HT1080 (cell line): ENCODE measurements at regions not wholly inside any gene's neighbourhood (a gene's known extent, or its start where the extent isn't known, plus 50 kb on each side); places are given as distances from the start of the nearest gene placed in this dataset.
"Not testable (repeated sequence)": the region's sequence is repeated elsewhere in the genome, so short reads cannot be mapped to it uniquely, and the experiment has no call there.

Experiments used
- DNase-seq: peaks from one replicate; pipeline ENCODE4 v3.0.0-alpha.2; 2015; ENCODE audit warnings: low read depth

GRCh38 chr3:161913786-161914389 is 417.3 kb downstream of the OTOL1 start:
- DNase-seq, result peak; percentile 91

GRCh38 chr3:161914703-161915417 is 418.3 kb downstream of the OTOL1 start:
- DNase-seq, result no peak

- DNase-seq, result no peak
These were observed 418.8 kb downstream of the OTOL1 start for GRCh38 chr3:161915418-161915750.

- DNase-seq, result no peak
These were observed 423.6 kb downstream of the OTOL1 start for GRCh38 chr3:161920196-161920595.

- DNase-seq, result no peak
These were observed 429.2 kb downstream of the OTOL1 start for GRCh38 chr3:161925749-161926360.

- no peak for DNase-seq
These were observed 430.5 kb downstream of the OTOL1 start for GRCh38 chr3:161927131-161927530.

- no peak for DNase-seq
These were observed 443.5 kb downstream of the OTOL1 start for GRCh38 chr3:161939918-161940620.

- DNase-seq, result no peak
These were observed 444.0 kb downstream of the OTOL1 start for GRCh38 chr3:161940621-161940965.

GRCh38 chr3:161941891-161942290 is 445.3 kb downstream of the OTOL1 start:
- DNase-seq, result no peak

GRCh38 chr3:161943801-161944345 is 447.3 kb downstream of the OTOL1 start:
- not testable (repeated sequence) for DNase-seq

GRCh38 chr3:161946443-161946960 is 449.9 kb downstream of the OTOL1 start:
- DNase-seq, result no peak

GRCh38 chr3:161950318-161950868 is 453.8 kb downstream of the OTOL1 start:
- no peak for DNase-seq

- DNase-seq, result peak; percentile 17
These were observed 460.9 kb downstream of the OTOL1 start for GRCh38 chr3:161957467-161957866.

GRCh38 chr3:161964857-161965256 is 468.2 kb downstream of the OTOL1 start:
- DNase-seq, result no peak

GRCh38 chr3:161969867-161970266 is 473.3 kb downstream of the OTOL1 start:
- DNase-seq, result no peak

GRCh38 chr3:161975201-161975600 is 478.6 kb downstream of the OTOL1 start:
- DNase-seq, result no peak

GRCh38 chr3:161977063-161977462 is 480.5 kb downstream of the OTOL1 start:
- DNase-seq, result peak; percentile 80

- DNase-seq, result no peak
These were observed 481.2 kb downstream of the OTOL1 start for GRCh38 chr3:161977850-161978249.

GRCh38 chr3:161987933-161988332 is 491.3 kb downstream of the OTOL1 start:
- no peak for DNase-seq

GRCh38 chr3:161989012-161989411 is 492.4 kb downstream of the OTOL1 start:
- DNase-seq, result peak; percentile 67

- no peak for DNase-seq
These were observed 493.4 kb downstream of the OTOL1 start for GRCh38 chr3:161990036-161990435.
